Sigmoid colon (tissue), 6 donors: ENCODE measurements at regions not wholly inside any gene's neighbourhood (a gene's known extent, or its start where the extent isn't known, plus 50 kb on each side); places are given as distances from the start of the nearest gene placed in this dataset.

Experiments
- DNase-seq: peaks from one replicate; pipeline ENCODE4 v3.0.0-alpha.2; 2019
- H3K27ac ChIP-seq, 4 donors: fragments of 200-600 bp; sonication (generic); one replicate each; pipeline ENCODE4 v1.5.1; 2016 to 2019; ENCODE audit warnings: mild to moderate bottlenecking in 1 of 4
- H3K27me3 ChIP-seq, 3 donors: fragments of 200-600 bp; sonication (generic); one replicate each; pipeline ENCODE4 v1.5.1; 2019; ENCODE audit warnings: mild to moderate bottlenecking in 1 of 3
- H3K36me3 ChIP-seq, 4 donors: fragments of 200-600 bp; sonication (generic); one replicate each; pipeline ENCODE4 v1.5.1; 2016 to 2019
- H3K4me1 ChIP-seq, 4 donors: fragments of 200-600 bp; sonication (generic); one replicate each; pipeline ENCODE4 v1.5.1; 2017 to 2019
- H3K4me3 ChIP-seq, 4 donors: fragments of 200-600 bp; sonication (generic); one replicate each; pipeline ENCODE4 v1.5.1; 2017 to 2019; ENCODE audit warnings: mild to moderate bottlenecking in 2 of 4, moderate library complexity in 1 of 4
- H3K9me3 ChIP-seq, 4 donors: fragments of 200-600 bp in 3 of 4; sonication (generic) in 3 of 4; one replicate each; pipeline versions ENCODE4 v1.5.1 to v1.6.1; 2013 to 2019
- CTCF ChIP-seq, 4 experiments: fragments of 450-650 bp in 3 of 4; fragments of 200-600 bp in 1 of 4; IDR thresholded peaks; one replicate each; pipeline ENCODE4 v1.5.1; 2016 to 2019; ENCODE audit warnings: antibody characterized with exemption in 4 of 4, mild to moderate bottlenecking in 3 of 4, moderate library complexity in 2 of 4
- EP300 ChIP-seq, 4 donors: sonication (generic); formaldehyde crosslinking; IDR thresholded peaks; one replicate each; pipeline ENCODE4 v1.6.1; 2017; ENCODE audit warnings: antibody characterized with exemption in 4 of 4
- POLR2A ChIP-seq, 2 donors: fragments of 450-650 bp; IDR thresholded peaks; one replicate each; pipeline ENCODE4 v1.6.1; 2016; ENCODE audit warnings: antibody characterized with exemption in 2 of 2, mild to moderate bottlenecking in 2 of 2, moderate library complexity in 2 of 2
- POLR2AphosphoS5 ChIP-seq, 4 donors: sonication (generic); formaldehyde crosslinking; IDR thresholded peaks; one replicate each; pipeline ENCODE4 v1.6.1; 2017; ENCODE audit warnings: antibody characterized with exemption in 4 of 4
- WGBS, 2 donors: extraction: QIAGEN DNeasy Blood & Tissue Kit; methylation state at CpG; one replicate each; pipeline ENCODE4 v1.1.7; 2013; 5-methylcytosine and 5-hydroxymethylcytosine counted together
- intact Hi-C: fragments of 100-400 bp; cut with DNase I; formaldehyde crosslinking; loops from one replicate; pipeline ENCODE4 v1.15.1; 2023
- donor health status: healthy with polysubstance abuse.
- donor health status: healthy.

- intact Hi-C loops = loop anchor here (1.0 to 5.0 kb wide), 3 partner anchors 27 to 82 kb away; partner anchors contain the start of gene DLG1
- 88% methylated on average over 22 of the region's 22 CpGs for WGBS, 2 donors
- Histone ChIP-seq H3K9me3 (no peaks in the 10 kb centered on the region), H3K36me3 (no peaks in the 10 kb centered on the region), H3K27ac (peak overlapping the region in 2 of 4 donors; percentile 70 to 84), H3K4me3 (no peak overlapping the region), H3K27me3 (no peaks in the 10 kb centered on the region), H3K4me1 (no peaks in the 10 kb centered on the region)
- TF ChIP-seq POLR2A (IDR thresholded peaks at IDR 0.05) = no peak
- no peak for TF ChIP-seq CTCF (IDR thresholded peaks at IDR 0.05)
- no peak for TF ChIP-seq POLR2AphosphoS5 (IDR thresholded peaks at IDR 0.05)
- no peak for TF ChIP-seq EP300 (IDR thresholded peaks at IDR 0.05)
- DNase-seq = no peak
These were observed 80.7 kb upstream of the DLG1 start for GRCh38 chr3:197378985-197379718.

- Histone ChIP-seq H3K4me1 (peaks cover 0 to 8% (median 6%) of the 10 kb centered on the region in 4 donors), H3K27me3 (no peaks in the 10 kb centered on the region), H3K9me3 (no peaks in the 10 kb centered on the region), H3K36me3 (no peaks in the 10 kb centered on the region), H3K4me3 (no peak overlapping the region), H3K27ac (peak overlapping the region in 1 of 4 donors; percentile 70)
- peak; percentile 48 for DNase-seq
- WGBS, 2 donors = 79 to 81% methylated on average over 10 of the region's 10 CpGs
- TF ChIP-seq CTCF (IDR thresholded peaks at IDR 0.05) (no peak), EP300 (IDR thresholded peaks at IDR 0.05) (no peak), POLR2A (IDR thresholded peaks at IDR 0.05) (no peak), POLR2AphosphoS5 (IDR thresholded peaks at IDR 0.05) (no peak)
- intact Hi-C loops = loop anchor here (5.0 kb wide), 2 partner anchors 80 kb away; partner anchors contain the start of gene DLG1
These were observed 78.5 kb upstream of the DLG1 start for GRCh38 chr3:197376735-197377555.

- DNase-seq = peak; percentile 21
- Histone ChIP-seq H3K27ac (no peak overlapping the region), H3K9me3 (no peaks in the 10 kb centered on the region), H3K36me3 (no peaks in the 10 kb centered on the region), H3K27me3 (no peaks in the 10 kb centered on the region), H3K4me3 (no peak overlapping the region), H3K4me1 (peaks cover 0 to 16% (median 14%) of the 10 kb centered on the region in 4 donors)
- 93 to 98% methylated on average over 4 of the region's 4 CpGs for WGBS, 2 donors
- intact Hi-C loops = loop anchor here (5.0 kb wide), 2 partner anchors 79 to 81 kb away; partner anchors contain the start of gene DLG1
- no peak for TF ChIP-seq CTCF (IDR thresholded peaks at IDR 0.05)
- TF ChIP-seq EP300 (IDR thresholded peaks at IDR 0.05) = no peak
- no peak for TF ChIP-seq POLR2AphosphoS5 (IDR thresholded peaks at IDR 0.05)
- TF ChIP-seq POLR2A (IDR thresholded peaks at IDR 0.05) = no peak
These were observed 77.6 kb upstream of the DLG1 start for GRCh38 chr3:197376020-197376419.

GRCh38 chr3:197375001-197375441 lies 76.6 kb upstream of the DLG1 start:
- Histone ChIP-seq H3K4me1 (peaks cover 0 to 16% (median 14%) of the 10 kb centered on the region in 4 donors), H3K27ac (no peak overlapping the region), H3K36me3 (no peaks in the 10 kb centered on the region), H3K9me3 (no peaks in the 10 kb centered on the region), H3K4me3 (no peak overlapping the region), H3K27me3 (no peaks in the 10 kb centered on the region)
- no peak for TF ChIP-seq CTCF (IDR thresholded peaks at IDR 0.05)
- TF ChIP-seq POLR2AphosphoS5 (IDR thresholded peaks at IDR 0.05) = no peak
- no peak for TF ChIP-seq EP300 (IDR thresholded peaks at IDR 0.05)
- no peak for TF ChIP-seq POLR2A (IDR thresholded peaks at IDR 0.05)
- intact Hi-C loops = loop anchor here (5.0 kb wide), 2 partner anchors 78 to 82 kb away; partner anchors contain the start of gene DLG1
- WGBS, 2 donors = 89 to 90% methylated on average over 11 of the region's 11 CpGs
- peak; percentile 20 for DNase-seq
